Stimulated activated CD8-positive, alpha-beta memory T cell treated with anti-CD3 and anti-CD28 coated beads, Interleukin-15, amount 100 ng/mL, for 48 hours (primary cell): ENCODE measurements at regions not wholly inside any gene's neighbourhood (a gene's known extent, or its start where the extent isn't known, plus 50 kb on each side); places are given as distances from the start of the nearest gene placed in this dataset.

Experiments
- DNase-seq, 2 donors: peaks; one replicate each; pipeline ENCODE4 v3.0.0-alpha.2; 2020; ENCODE audit warnings: low read depth in 2 of 2

DNA sequence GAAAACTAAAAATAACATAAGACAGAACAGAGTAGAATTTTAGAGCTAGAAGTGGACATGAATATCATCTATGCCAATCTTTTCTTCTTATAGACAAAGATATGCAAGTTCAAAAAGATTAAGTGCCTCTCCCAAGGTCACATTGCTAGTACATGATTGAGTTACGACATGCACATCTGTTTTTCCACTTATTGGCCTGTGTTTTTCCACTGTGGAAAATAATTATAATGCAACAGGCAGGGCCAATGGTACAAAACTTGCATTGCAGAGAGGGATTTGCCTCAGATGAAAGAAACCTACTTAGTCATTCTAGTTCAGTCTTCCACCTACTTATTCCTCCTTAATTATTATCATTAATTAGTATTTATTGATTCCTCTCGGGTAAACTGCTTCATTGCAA is 407.8 kb upstream of the SGCD start:
- no peak for DNase-seq

DNA sequence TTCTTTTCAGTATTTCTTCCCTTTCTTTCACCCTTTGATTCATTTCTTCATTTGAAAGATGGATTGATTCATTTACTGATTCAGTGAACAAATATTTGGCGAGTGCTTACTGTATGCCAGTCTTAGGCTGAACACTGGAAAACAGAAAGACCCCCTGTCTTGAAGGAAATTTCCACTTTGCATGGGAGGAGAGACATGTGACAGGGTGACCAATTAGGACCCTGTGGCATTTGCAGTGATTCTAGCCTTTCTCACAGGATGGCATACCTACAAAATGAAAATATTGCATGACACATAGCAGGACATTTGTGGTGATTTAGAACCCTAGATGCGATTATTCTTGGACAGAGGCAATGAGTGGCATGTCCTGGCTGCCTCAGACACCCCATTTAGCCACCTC is 407.2 kb upstream of the SGCD start:
- DNase-seq, result no peak

DNA sequence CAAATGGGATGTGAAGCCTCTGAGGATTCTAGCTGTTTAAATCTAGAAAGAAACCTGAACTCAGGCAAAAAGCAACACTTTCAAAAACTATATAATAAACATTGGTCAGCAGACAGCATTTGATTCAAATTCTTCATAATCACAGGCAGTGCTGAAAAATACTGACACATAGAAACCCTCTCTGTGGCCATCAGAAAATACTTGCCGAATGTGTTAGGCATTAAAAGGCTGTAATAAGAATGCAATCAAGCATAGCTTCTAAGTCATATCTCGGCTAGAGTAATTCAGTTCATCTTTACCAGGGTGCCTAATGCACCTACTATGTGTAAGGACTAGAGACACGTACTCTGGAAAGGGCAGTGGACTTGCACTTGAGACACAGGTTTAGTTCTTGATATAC is 405.3 kb upstream of the SGCD start:
- no peak for DNase-seq

DNA sequence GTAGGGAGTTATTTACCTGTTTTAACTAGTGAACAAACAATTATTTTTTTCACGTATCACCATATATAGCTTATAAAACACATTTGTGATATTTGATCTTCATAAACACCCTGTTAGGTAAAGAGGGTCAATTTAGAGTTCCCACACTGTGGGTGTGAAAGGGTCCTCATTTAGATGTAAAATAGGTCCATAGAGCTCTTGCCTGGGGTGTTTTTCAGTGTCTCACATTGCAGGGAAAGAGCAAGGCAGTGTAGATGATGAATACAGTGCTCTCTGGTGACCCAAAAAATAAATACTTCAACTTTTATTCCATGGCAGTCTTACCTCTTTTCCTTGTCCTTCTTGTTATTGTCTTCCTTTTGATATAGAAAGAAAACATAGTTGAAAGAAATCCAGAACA is 403.2 kb upstream of the SGCD start:
- DNase-seq, result no peak

DNA sequence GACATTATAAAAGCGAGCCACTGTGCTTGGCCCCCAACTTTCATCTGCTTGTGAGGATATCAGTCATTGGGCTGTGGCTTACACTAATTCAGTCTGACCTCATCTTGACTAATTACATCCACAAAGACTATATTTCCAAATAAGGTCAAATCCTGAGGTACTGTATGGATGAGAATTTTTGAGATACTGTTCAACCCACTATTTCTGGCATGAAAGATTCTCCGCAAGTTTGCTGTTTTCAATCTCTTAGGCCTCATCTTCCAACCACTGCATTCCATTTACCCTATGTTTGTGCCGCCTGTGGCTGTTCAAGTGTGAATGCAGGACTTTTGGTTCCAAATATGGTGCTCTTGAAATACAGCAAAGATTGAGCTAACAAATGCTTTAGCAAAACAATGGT is 400.9 kb upstream of the SGCD start:
- no peak for DNase-seq

DNA sequence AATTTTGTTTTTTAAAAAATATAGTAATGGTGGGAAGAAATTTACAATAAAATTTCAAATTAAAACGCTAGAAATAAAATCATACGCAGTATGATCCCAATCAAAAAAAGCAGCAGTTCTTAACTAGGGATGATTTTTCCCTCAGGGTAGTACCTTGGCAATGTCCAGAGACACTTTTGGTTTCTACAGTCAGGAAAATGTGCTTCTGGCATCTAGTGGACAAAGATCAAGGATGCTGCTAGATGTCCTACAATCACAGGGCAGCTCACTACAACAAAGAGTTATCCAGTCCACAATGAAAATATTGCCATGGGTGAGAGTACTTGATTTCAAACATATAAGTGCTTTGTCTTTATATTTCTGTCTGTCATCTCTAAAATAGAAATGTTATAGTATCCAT is 400.2 kb upstream of the SGCD start:
- no peak for DNase-seq

DNA sequence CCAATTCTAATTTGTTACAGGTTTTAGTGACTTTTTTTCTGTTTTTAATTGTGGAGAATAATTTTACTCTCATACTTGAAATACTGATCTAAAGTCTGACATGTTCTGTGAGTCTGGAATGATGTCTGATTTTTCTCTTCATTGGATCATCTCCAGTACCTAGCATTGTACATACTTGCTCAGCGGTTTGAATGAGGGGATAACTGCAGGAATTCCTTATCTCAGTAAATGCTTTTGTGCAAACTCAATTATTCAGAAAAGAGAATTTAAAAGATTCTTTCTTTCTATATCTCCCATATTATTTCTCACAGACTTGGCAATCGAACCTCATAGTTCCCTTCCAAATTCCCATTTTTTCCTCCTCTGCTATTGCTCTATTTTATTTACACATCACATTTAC is 397.9 kb upstream of the SGCD start:
- DNase-seq, result no peak

DNA sequence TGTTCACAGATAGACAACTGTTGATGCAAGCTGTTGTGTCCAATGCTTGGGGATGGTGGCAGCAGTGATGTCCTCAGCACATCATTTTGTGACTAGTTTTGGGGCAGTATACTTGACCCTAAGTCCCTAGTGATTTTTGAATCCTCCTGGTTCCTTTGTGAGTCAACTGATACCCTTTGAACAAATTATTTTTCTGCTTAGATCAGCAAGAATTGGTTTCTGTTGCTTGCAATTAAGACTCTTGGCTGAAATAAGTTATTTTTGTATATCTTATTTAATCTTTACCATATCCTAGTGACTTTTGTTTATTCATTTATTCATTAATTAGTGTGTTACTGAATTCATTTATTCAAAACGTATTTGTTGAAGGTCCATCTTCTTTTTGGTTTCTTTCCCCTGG is 392.0 kb upstream of the SGCD start:
- no peak for DNase-seq

DNA sequence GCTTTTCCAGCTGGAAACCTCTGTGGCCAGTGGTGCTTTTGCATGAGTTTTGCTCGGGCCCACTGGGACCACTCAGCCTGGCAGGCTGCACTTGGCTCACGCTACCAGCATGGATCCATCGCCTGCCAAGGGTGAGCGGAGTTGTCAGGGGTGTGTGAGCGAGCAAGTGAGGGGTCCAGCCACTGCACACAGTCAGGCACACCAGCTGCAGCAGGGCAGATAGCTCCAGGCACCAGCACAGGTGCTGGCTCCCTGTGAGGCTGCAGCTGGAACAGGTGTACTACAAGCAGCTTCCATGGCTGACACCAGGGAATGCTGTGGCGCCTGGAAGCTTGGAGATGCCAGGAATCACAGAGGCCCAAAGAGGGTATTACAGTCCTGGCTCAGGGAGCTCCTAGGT is 391.2 kb upstream of the SGCD start:
- no peak for DNase-seq

DNA sequence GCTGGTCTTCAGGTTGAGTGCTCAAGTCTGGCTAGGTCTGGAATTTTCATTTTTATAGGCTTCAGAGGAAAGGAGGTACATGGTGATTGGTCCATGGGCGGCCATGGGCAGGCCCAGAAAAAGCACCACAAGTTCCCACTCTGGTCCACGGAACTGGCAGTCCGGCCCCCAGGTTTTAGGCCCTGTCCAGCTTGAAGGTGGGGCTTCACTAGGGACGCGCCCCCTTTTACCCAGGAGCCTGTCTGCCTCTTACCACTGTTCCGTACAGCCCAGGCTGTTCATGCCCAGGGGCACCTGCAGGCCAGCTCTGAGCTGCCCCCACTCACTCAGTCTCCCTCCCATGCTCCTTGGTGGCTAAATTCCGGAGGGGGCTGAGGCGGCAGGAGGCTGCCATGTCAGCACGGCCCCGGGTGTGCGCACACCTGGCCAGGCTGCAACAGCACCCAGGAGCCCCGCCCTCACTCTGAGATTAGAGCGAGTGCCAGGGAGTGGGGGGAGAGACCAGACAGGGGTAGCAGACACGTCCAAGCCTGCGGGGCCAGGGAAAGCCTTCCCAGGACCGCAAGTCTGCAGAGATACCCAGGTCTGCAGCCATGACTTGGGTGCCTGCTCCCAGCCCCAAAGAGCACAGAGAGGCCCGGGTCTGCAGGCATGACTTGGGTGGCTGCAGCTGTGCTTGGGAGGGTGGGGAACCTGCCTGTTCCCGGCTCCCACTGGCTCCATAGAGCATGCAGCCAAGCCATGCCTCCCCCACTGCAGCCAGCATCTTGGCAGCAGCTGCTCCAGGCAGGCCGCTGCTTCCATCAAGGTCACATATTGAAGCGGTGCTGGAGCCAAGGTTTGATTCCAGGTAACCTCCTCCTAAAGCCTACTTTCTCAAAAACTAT is 390.2 kb upstream of the SGCD start:
- no peak for DNase-seq

DNA sequence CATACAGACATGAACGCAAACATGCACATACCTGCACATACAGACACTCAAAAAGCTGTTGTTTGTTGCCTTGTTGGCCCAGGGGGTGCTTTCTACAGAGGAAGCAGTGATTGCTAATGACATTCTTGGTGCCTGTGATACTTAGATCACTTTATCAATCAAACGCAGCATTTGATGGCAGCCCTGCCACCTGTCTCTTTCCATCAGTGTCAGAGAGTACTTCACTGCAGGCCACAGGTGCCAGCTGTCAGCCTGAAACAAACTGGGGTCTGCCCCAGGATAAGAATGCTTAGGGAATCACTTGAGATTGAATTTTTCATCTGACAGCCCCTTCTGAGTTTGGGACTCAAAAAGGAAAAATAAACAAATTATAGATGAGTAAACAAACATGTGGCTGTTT is 388.9 kb upstream of the SGCD start:
- no peak for DNase-seq

DNA sequence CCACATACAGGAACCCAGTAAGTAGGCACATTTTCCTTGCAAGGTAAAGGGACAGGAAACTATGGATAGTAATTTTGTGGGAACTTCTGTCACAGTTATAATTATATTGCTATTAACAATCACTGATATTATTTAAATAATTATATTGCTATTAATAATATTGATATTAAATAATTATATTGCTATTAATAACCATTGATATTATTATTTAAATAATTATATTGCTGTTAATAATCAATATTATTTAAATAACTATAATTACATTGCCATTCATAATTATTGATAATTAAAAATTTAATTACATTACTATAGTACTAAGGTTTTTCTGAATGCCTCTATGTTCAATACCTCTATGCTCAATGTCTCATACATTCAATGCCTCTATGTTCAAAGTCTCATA is 385.6 kb upstream of the SGCD start:
- no peak for DNase-seq

DNA sequence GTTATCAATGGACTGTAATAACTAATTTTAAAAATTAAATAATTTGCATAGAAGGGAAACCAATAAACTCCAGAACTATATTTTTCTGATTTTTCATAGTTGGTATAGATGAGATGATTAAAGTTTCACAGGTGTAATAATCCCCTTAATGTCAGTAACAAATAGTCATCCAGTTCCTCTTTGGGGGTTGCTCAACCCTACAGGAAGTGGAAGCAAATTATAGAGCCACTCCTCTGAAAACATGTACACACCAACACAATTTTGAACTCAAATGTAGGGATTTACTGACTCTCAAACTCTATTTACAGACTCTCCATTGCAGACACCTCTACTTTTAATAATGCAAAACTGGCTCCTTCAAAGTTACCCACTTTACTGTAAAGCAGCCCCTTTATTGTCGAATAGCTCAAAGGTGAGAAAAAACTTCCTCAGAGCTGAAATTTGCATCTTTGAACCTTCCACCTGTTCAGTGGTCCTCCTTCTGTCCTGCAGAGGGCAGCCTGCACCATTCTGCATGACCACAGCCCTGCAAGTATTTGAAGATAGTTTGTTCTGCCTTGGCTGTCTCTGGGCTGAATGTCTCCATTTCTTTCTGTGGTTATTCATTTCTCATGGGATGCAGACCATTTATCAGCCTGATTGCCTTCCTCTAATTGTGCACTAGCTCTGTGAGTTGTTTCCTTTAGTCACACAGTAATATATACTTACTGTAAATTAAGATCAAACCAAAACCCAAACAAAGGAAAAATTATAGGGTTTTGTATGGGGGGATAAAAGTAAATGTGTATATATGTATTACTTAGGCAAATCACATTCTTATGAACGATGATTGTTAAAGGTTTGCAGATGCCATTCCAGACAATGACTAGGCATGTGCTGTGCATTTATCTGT is 383.2 kb upstream of the SGCD start:
- peak in 1 of 2 donors; percentile 4 for DNase-seq

DNA sequence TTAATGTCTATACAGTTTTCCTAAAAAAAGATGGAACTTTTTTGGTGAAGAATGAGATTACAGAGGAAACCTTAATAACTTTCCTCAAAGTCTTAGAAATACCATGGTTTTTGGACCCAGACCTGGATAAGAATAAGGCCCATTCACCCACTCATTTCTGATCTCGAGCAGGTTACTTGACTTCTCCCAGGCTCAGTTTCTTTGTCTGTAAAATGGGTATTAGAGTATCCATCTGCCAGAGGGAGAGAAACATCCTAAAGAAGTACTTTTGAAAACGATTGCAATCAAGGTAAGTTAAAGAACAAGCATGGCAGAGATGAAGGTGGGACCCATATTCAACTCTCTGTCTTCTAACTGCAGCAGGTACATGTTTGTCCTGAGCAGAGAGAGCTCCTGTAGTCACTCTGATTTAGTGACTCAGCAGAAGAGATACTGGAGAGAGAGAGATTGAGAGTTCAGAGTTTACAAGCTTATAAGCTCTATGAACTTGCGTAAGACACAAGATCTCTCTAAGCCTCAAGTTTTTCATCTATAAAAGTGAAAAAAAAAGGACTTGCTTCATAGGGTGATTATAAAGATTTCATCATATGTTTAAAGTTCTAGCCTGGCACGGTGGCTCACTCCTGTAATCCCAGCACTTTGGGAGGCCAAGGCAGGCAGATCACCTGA is 379.4 kb upstream of the SGCD start:
- no peak for DNase-seq

DNA sequence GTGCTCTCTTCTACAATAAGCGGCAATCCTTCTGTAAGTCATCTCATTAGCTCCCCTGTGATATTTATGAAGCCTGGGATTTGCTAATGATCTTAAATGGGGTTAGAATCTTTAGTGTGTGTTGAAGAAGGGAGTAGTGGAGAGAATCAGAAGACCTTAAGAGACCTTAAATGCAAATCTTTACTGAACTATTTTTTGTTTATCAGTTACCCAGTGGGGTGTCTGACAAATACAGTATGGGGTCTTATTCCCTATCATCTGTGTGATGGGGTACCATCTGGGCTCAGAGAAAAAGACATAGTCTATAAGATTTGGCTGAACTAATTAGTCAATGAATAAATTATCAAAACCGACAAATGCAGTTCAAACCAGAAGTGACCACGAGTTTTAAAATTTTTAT is 378.4 kb upstream of the SGCD start:
- no peak for DNase-seq

DNA sequence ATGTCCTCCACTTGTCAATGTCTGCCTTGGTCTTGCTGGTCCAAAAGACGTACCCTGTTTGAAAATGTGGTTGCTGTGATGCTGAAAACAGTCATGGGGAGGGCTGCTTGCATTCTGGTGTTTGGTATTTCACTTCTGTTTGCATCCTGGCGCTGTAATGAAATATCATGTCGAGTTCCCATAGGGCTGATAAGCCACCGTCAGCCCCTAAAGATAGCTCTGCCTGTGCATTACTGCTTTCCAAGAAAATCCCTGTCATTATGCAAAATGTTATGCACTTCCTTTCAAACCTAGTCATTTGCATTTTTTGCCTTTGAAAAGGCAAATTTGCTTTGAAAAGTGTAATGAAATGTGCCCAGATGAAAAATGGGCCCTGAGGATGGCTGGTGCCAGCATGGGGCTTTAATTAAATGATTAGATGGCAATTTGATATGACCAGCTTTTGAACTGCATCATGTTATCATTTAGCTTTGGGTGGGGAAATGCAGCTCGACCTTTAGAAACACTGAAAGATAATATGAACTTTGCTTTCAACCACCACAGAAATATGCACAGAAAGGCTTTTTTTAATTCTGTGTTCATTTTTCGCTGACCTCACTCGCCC is 374.4 kb upstream of the SGCD start:
- no peak for DNase-seq

DNA sequence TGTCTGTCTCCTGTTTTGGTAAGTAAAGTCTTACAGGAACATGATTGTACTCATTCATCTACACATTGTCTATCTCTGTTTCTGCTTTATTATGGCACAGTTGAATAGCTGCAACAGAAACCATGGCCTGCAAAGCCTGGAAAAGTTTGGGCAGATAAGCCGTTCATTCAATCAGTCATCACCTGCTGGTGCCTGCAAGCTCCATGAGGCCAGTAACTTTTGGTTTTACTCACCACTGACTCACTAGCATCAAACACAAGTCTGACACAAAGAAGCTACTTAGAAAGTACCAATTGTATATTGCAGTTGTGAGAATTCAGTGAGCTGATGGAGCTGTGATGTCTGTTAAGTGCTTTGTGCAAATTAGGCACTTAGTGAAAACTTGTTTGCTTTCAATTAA is 373.6 kb upstream of the SGCD start:
- DNase-seq, result peak in 1 of 2 donors; percentile 1

DNA sequence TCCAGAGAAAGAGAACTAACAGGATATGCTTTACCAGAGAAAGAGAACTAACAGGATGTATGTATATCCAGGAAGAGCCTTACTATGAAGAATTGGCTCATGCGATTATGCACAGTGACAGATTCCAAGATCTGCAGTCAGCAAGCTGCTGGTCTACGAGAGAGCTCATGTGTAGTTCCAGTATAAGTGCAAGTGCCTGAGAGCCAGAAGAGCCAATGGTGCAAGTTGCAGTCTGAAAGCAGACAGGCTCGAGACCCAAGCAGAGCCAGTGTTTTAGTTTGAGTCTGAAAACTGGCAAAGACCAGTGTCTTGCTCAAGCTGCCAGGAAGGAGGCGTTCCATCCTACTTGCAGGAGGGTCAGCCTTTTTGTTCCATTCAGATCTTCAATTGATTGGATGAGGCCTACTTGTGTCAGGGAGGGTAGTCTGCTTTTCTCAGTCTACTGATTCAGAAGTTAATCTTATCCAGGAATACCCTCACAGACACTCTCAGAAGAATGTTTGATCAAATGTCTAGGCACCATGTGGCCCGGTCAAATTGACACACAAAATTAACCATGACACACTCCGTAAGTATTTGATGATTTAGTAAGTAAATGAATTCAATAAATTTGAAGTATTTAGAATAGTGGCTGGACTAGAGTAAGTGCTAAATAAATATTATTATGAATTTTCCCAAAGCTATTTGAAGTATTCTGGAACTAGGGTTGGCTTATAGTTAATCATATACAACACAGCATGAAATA is 372.1 kb upstream of the SGCD start:
- DNase-seq, result no peak

DNA sequence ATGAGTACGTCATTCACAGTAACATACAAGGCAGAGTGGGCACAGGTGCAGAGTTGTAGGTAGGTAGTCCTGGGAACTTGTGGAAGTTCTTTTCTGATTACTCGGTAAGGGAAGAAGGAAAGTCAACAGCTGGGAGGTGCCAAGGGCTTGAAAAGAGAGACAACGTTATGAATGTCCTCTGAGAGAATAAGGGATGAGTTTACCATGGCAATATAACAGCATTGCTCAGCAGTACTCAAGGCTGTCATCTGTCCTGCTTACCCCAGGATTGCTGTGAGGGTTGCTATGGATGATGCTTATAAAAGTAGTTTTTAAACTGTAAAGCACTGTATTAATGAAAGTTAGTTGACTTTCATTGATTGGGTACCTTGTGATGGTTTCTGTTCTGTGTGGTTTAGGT is 369.1 kb upstream of the SGCD start:
- DNase-seq, result no peak

DNA sequence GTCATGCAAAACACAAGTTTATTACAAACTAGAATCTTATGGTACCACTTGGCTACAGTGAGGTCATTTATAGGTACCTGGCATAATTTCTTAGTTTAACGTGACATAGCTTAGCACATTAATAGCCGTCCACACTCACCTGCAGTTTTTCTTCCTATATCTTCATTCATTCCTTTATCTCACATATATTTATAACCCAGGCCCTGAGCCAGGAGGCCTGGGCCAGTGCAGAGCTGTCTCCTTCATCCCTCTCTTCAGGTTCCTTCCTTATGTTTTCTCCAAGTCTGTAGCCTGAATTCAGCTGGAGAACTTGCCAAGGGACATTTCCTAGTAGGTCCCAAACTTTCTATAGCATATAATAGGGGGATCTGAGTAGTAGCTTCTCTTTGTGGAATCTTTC is 367.9 kb upstream of the SGCD start:
- no peak for DNase-seq

DNA sequence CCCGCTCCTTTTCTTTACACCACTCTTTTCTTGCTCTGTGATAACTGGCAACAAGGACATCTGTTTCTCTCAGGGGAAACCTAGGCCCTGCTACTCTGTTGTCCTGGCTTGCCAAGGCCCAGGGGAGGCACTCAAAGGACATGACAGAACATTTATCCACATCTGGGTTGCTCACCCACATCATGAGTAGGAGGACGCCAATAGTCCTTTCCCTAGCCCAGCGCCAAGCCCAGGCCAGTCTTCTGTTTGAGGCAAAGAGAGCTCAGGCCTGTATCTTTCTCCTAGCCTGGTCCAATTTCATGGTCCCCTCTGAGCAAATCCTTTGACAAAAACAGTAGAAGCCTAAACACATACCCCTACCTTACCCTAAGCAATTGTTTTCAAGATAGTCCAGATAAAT is 366.8 kb upstream of the SGCD start:
- no peak for DNase-seq
